HEK293 (cell line): ENCODE measurements at regions not wholly inside any gene's neighbourhood (a gene's known extent, or its start where the extent isn't known, plus 50 kb on each side); places are given as distances from the start of the nearest gene placed in this dataset.
"Not testable (repeated sequence)": the region's sequence is repeated elsewhere in the genome, so short reads cannot be mapped to it uniquely, and the experiment has no call there.

Source experiments
- CTCF ChIA-PET: fragments of 350-600 bp; formaldehyde crosslinking; extraction: SDS; loops from one replicate; lab custom pipeline; 2021; ENCODE audit warnings: antibody characterized with exemption; lab: Yijun Ruan, JAX
- POLR2A ChIA-PET: fragments of 300-600 bp; formaldehyde crosslinking; extraction: SDS; loops from one replicate; lab custom pipeline; 2020; ENCODE audit warnings: antibody characterized with exemption, inconsistent platforms; lab: Yijun Ruan, JAX
- H3K27ac ChIP-seq: fragments of 200-500 bp; sonication (Bioruptor generic); 2 replicates; pipeline ENCODE4 v1.5.1; 2014; ENCODE audit warnings: low read depth, low read length, control low read depth, inconsistent platforms; ENCODE audit errors: extremely low read depth
- H3K36me3 ChIP-seq, 2 experiments: fragments of 200-500 bp in 1 of 2; sonication (Bioruptor generic) in 1 of 2; 1 replicate in 1 of 2; 2 replicates in 1 of 2; pipeline ENCODE4 v1.5.1; 2014 to 2017; ENCODE audit warnings: inconsistent platforms in 2 of 2, low read length in 2 of 2; ENCODE audit not compliant: control insufficient read depth in 2 of 2, insufficient read depth in 1 of 2
- H3K4me1 ChIP-seq: fragments of 200-500 bp; sonication (Bioruptor generic); 2 replicates; pipeline ENCODE4 v1.5.1; 2014; ENCODE audit warnings: mild to moderate bottlenecking, low read length, inconsistent platforms; ENCODE audit not compliant: control insufficient read depth, insufficient read depth
- H3K4me3 ChIP-seq: 2 replicates; pipeline ENCODE4 v1.5.1; 2011; ENCODE audit warnings: low read depth, mild to moderate bottlenecking, control low read depth, low read length, moderate library complexity
- H3K9me3 ChIP-seq: fragments of 200-500 bp; sonication (Bioruptor generic); 2 replicates; pipeline ENCODE4 v1.5.1; 2014; ENCODE audit warnings: low read depth, low read length, inconsistent platforms; ENCODE audit not compliant: control insufficient read depth, insufficient read depth
- BCL11B ChIP-seq: fragments of 450-650 bp; formaldehyde crosslinking; IDR thresholded peaks from 2 replicates; pipeline ENCODE4 v1.5.1; 2016; ENCODE audit warnings: low read depth, missing biosample characterization, missing genetic modification characterization
- CTCF ChIP-seq: fragments of 450-650 bp; formaldehyde crosslinking; IDR thresholded peaks from 2 replicates; pipeline ENCODE4 v1.5.1; 2016; ENCODE audit warnings: missing biosample characterization, missing genetic modification characterization
- EGR2 ChIP-seq: fragments of 450-650 bp; formaldehyde crosslinking; IDR thresholded peaks from 2 replicates; pipeline ENCODE4 v1.5.1; 2016; ENCODE audit warnings: low read depth, missing biosample characterization, missing genetic modification characterization
- GLI4 ChIP-seq: fragments of 450-650 bp; formaldehyde crosslinking; IDR thresholded peaks from 2 replicates; pipeline ENCODE4 v1.5.1; 2016; ENCODE audit warnings: missing biosample characterization, missing genetic modification characterization
- KLF10 ChIP-seq: fragments of 450-650 bp; IDR thresholded peaks from 2 replicates; pipeline ENCODE4 v1.5.1; 2018; ENCODE audit warnings: missing biosample characterization, mild to moderate bottlenecking, missing genetic modification characterization
- PBX3 ChIP-seq: sonication (generic); formaldehyde crosslinking; IDR thresholded peaks from 2 replicates; pipeline ENCODE4 v1.8.1; 2022; ENCODE audit warnings: mild to moderate bottlenecking, moderate library complexity, missing genetic modification reagents
- SALL2 ChIP-seq: fragments of 450-650 bp; formaldehyde crosslinking; IDR thresholded peaks from 2 replicates; pipeline ENCODE4 v1.5.0; 2017; ENCODE audit warnings: missing biosample characterization, mild to moderate bottlenecking, missing genetic modification characterization, borderline replicate concordance
- ZBTB20 ChIP-seq: fragments of 450-650 bp; formaldehyde crosslinking; IDR thresholded peaks from 2 replicates; pipeline ENCODE4 v1.5.1; 2016; ENCODE audit warnings: missing biosample characterization, missing genetic modification characterization
- ZBTB26 ChIP-seq: fragments of 450-650 bp; formaldehyde crosslinking; optimal IDR thresholded peaks from 2 replicates; pipeline ENCODE3; 2016; ENCODE audit warnings: missing biosample characterization, mild to moderate bottlenecking, missing genetic modification characterization
- ZBTB8A ChIP-seq: fragments of 450-650 bp; formaldehyde crosslinking; IDR thresholded peaks from 2 replicates; pipeline ENCODE4 v1.5.1; 2016; ENCODE audit warnings: missing biosample characterization, missing genetic modification characterization
- ZNF10 ChIP-seq: fragments of 450-650 bp; formaldehyde crosslinking; IDR thresholded peaks from 2 replicates; pipeline ENCODE4 v1.5.1; 2017; ENCODE audit warnings: missing biosample characterization, missing genetic modification characterization
- ZNF132 ChIP-seq: fragments of 450-650 bp; formaldehyde crosslinking; IDR thresholded peaks from 2 replicates; pipeline ENCODE4 v1.5.1; 2017; ENCODE audit warnings: missing biosample characterization, missing genetic modification characterization, borderline replicate concordance
- ZNF169 ChIP-seq: fragments of 450-650 bp; formaldehyde crosslinking; IDR thresholded peaks from 2 replicates; pipeline ENCODE4 v1.5.1; 2016; ENCODE audit warnings: missing biosample characterization, missing genetic modification characterization
- ZNF174 ChIP-seq: fragments of 450-650 bp; formaldehyde crosslinking; IDR thresholded peaks from 2 replicates; pipeline ENCODE4 v1.5.0; 2017; ENCODE audit warnings: missing biosample characterization, mild to moderate bottlenecking, missing genetic modification characterization
- ZNF23 ChIP-seq: fragments of 450-650 bp; formaldehyde crosslinking; IDR thresholded peaks from 2 replicates; pipeline ENCODE4 v1.5.1; 2016; ENCODE audit warnings: missing biosample characterization, missing genetic modification characterization, borderline replicate concordance
- ZNF391 ChIP-seq: fragments of 450-650 bp; formaldehyde crosslinking; IDR thresholded peaks from 2 replicates; pipeline ENCODE4 v1.5.1; 2016; ENCODE audit warnings: low read depth, missing biosample characterization, missing genetic modification characterization, borderline replicate concordance
- ZNF514 ChIP-seq: fragments of 450-650 bp; formaldehyde crosslinking; IDR thresholded peaks from 2 replicates; pipeline ENCODE4 v1.5.1; 2016; ENCODE audit warnings: missing biosample characterization, missing genetic modification characterization
- ZNF530 ChIP-seq: fragments of 450-650 bp; formaldehyde crosslinking; IDR thresholded peaks from 2 replicates; pipeline ENCODE4 v1.5.1; 2016; ENCODE audit warnings: low read depth, missing biosample characterization, missing genetic modification characterization
- ZNF548 ChIP-seq: fragments of 450-650 bp; formaldehyde crosslinking; IDR thresholded peaks from 2 replicates; pipeline ENCODE4 v1.5.1; 2016; ENCODE audit warnings: missing biosample characterization, missing genetic modification characterization
- ZNF560 ChIP-seq: fragments of 450-650 bp; formaldehyde crosslinking; IDR thresholded peaks from 2 replicates; pipeline ENCODE4 v1.5.1; 2017; ENCODE audit warnings: missing biosample characterization, missing genetic modification characterization, borderline replicate concordance
- ZNF571 ChIP-seq: fragments of 450-650 bp; formaldehyde crosslinking; IDR thresholded peaks from 2 replicates; pipeline ENCODE4 v1.5.0; 2017; ENCODE audit warnings: missing biosample characterization, missing genetic modification characterization
- ZNF610 ChIP-seq: fragments of 450-650 bp; formaldehyde crosslinking; IDR thresholded peaks from 2 replicates; pipeline ENCODE4 v1.5.1; 2016; ENCODE audit warnings: missing biosample characterization, missing genetic modification characterization, borderline replicate concordance
- ZNF660 ChIP-seq: fragments of 450-650 bp; IDR thresholded peaks from 2 replicates; pipeline ENCODE4 v1.5.1; 2018; ENCODE audit warnings: missing biosample characterization, mild to moderate bottlenecking, missing genetic modification characterization
- ZNF677 ChIP-seq: fragments of 450-650 bp; IDR thresholded peaks from 2 replicates; pipeline ENCODE4 v1.5.0; 2018; ENCODE audit warnings: missing biosample characterization, mild to moderate bottlenecking, missing genetic modification characterization, moderate library complexity
- ZNF785 ChIP-seq: fragments of 450-650 bp; formaldehyde crosslinking; IDR thresholded peaks from 2 replicates; pipeline ENCODE4 v1.5.1; 2016; ENCODE audit warnings: missing biosample characterization, missing genetic modification characterization

GRCh38 chr5:14996997-14997396, 125.4 kb upstream of the ANKH start:
- no peaks in the 10 kb centered on the region for H3K4me1 ChIP-seq
- H3K36me3 ChIP-seq, result no peaks in the 10 kb centered on the region
- TF ChIP-seq ZNF391 (tag by site-specific recombination), result no peak
- TF ChIP-seq GLI4 (tag by site-specific recombination), result no peak
- TF ChIP-seq ZNF560 (tag by site-specific recombination), result no peak
- TF ChIP-seq ZNF530 (tag by site-specific recombination), result no peak
- TF ChIP-seq ZNF132 (tag by site-specific recombination), result no peak
- no peak for TF ChIP-seq KLF10 (tag by site-specific recombination)
- TF ChIP-seq ZNF169 (tag by site-specific recombination), result no peak
- TF ChIP-seq SALL2 (tag by site-specific recombination), result no peak
- ChIA-PET CTCF (interaction anchor here (0.7 kb wide), 1 partner anchor 43 kb away, joined by 3 read pairs; no protein-coding TSS in a partner anchor), POLR2A (no interaction called here)
- H3K4me3 ChIP-seq, result no peak overlapping the region
- H3K27ac ChIP-seq, result no peak overlapping the region
- peaks cover 3% of the 10 kb centered on the region; the same call in 1 of the 2 replicates for H3K9me3 ChIP-seq

GRCh38 chr5:14995229-14995628, 123.7 kb upstream of the ANKH start:
- H3K4me3 ChIP-seq, result no peak overlapping the region
- H3K4me1 ChIP-seq, result no peaks in the 10 kb centered on the region
- ChIA-PET POLR2A (no interaction called here), CTCF (interaction anchor here (1.4 to 1.7 kb wide), 2 partner anchors 8 to 268 kb away, joined by 7 to 8 read pairs; no protein-coding TSS in a partner anchor)
- H3K9me3 ChIP-seq, result peaks cover 3% of the 10 kb centered on the region; the same call in 1 of the 2 replicates
- no peak for TF ChIP-seq ZNF571
- TF ChIP-seq ZNF677 (tag by site-specific recombination), result no peak
- TF ChIP-seq ZNF610 (tag by site-specific recombination), result no peak
- no peak for TF ChIP-seq BCL11B (tag by site-specific recombination)
- TF ChIP-seq ZNF174 (tag by site-specific recombination), result no peak
- no peak for TF ChIP-seq ZNF514 (tag by site-specific recombination)
- TF ChIP-seq ZBTB8A (tag by site-specific recombination), result no peak
- TF ChIP-seq ZNF23, result no peak
- no peak for TF ChIP-seq EGR2
- no peak for TF ChIP-seq CTCF
- TF ChIP-seq ZBTB20 (tag by site-specific recombination), result no peak
- no peak for TF ChIP-seq ZBTB26 (tag by site-specific recombination)
- no peak for TF ChIP-seq ZNF10 (tag by site-specific recombination)
- TF ChIP-seq ZNF548, result no peak
- no peak for TF ChIP-seq PBX3 (CRISPR knock-in tag)
- TF ChIP-seq ZNF660 (tag by site-specific recombination), result no peak
- no peak for TF ChIP-seq ZNF785 (tag by site-specific recombination)
- no peak overlapping the region for H3K27ac ChIP-seq
- H3K36me3 ChIP-seq, result no peaks in the 10 kb centered on the region

GRCh38 chr5:14993459-14994133, 122.0 kb upstream of the ANKH start:
- H3K4me1 ChIP-seq, H3K4me3 ChIP-seq, H3K36me3 ChIP-seq, POLR2A ChIA-PET, H3K9me3 ChIP-seq, H3K27ac ChIP-seq: not testable (repeated sequence)
- CTCF ChIA-PET, result interaction anchor here (0.7 to 1.1 kb wide), 3 partner anchors 9 to 268 kb away, joined by 3 read pairs; no protein-coding TSS in a partner anchor

- H3K4me3 ChIP-seq, H3K36me3 ChIP-seq, H3K27ac ChIP-seq, H3K4me1 ChIP-seq, H3K9me3 ChIP-seq, POLR2A ChIA-PET: not testable (repeated sequence)
- CTCF ChIA-PET, result interaction anchor here (0.7 to 1.1 kb wide), 4 partner anchors 9 to 267 kb away, joined by 3 to 4 read pairs (median 3); no protein-coding TSS in a partner anchor
These were observed 121.3 kb upstream of the ANKH start for GRCh38 chr5:14992751-14993458.
